Uterus (tissue), 3 donors: ENCODE measurements at regions not wholly inside any gene's neighbourhood (a gene's known extent, or its start where the extent isn't known, plus 50 kb on each side); places are given as distances from the start of the nearest gene placed in this dataset.
"Not testable (repeated sequence)": the region's sequence is repeated elsewhere in the genome, so short reads cannot be mapped to it uniquely, and the experiment has no call there.

Source experiments
- DNase-seq, 2 donors: peaks; one replicate each; pipeline ENCODE4 v3.0.0-alpha.2; 2019 to 2020
- H3K27ac ChIP-seq, 2 donors: fragments of 200-600 bp; sonication (generic); 1 replicate in 1 of 2; 2 replicates in 1 of 2; pipeline ENCODE4 v1.5.1; 2016 to 2018
- H3K27me3 ChIP-seq, 2 donors: fragments of 200-600 bp; sonication (generic); one replicate each; pipeline ENCODE4 v1.5.1; 2018 to 2019; ENCODE audit warnings: control low read depth in 1 of 2
- H3K36me3 ChIP-seq, 2 donors: fragments of 200-600 bp; sonication (generic); one replicate each; pipeline ENCODE4 v1.5.1; 2019; ENCODE audit warnings: control low read depth in 1 of 2
- H3K4me1 ChIP-seq, 2 donors: fragments of 200-600 bp; sonication (generic); one replicate each; pipeline ENCODE4 v1.5.1; 2018 to 2019; ENCODE audit warnings: control low read depth in 1 of 2
- H3K4me3 ChIP-seq, 2 donors: fragments of 200-600 bp; sonication (generic); 1 replicate in 1 of 2; 2 replicates in 1 of 2; pipeline ENCODE4 v1.5.1; 2018 to 2019; ENCODE audit warnings: mild to moderate bottlenecking in 1 of 2
- H3K9me3 ChIP-seq, 2 donors: fragments of 200-600 bp; sonication (generic); one replicate each; pipeline ENCODE4 v1.5.1; 2019; ENCODE audit warnings: control low read depth in 1 of 2
- POLR2A ChIP-seq, 2 donors: fragments of 450-650 bp; IDR thresholded peaks; one replicate each; pipeline ENCODE4 v1.6.1; 2016; ENCODE audit warnings: antibody characterized with exemption in 2 of 2, mild to moderate bottlenecking in 1 of 2, moderate library complexity in 1 of 2
- intact Hi-C: fragments of 100-400 bp; cut with DNase I; formaldehyde crosslinking; loops from one replicate; pipeline ENCODE4 v1.15.1; 2023; ENCODE audit warnings: low total_unique reads
- TF ChIP-seq, protein P1 (sequence below), 4 experiments: fragments of 200-600 bp in 2 of 4; fragments of 450-650 bp in 2 of 4; sonication (generic) in 2 of 4; IDR thresholded peaks; one replicate each; pipeline ENCODE4 v1.5.1; 2016 to 2019; ENCODE audit warnings: antibody characterized with exemption in 4 of 4, mild to moderate bottlenecking in 2 of 4, moderate library complexity in 1 of 4
- donor health status: DM: yes; HTN: yes; CAD: no.

GRCh38 chr21:23574932-23575331 is 2032.3 kb downstream of the MRPL39 start:
- intact Hi-C loops, result no loop called here
- H3K4me3 ChIP-seq, result no peak overlapping the region
- no peaks in the 10 kb centered on the region for H3K9me3 ChIP-seq

GRCh38 chr21:23548924-23549323 is 2058.4 kb downstream of the MRPL39 start:
- H3K36me3 ChIP-seq, DNase-seq, H3K27me3 ChIP-seq, H3K4me1 ChIP-seq, intact Hi-C loops, H3K9me3 ChIP-seq, H3K27ac ChIP-seq, H3K4me3 ChIP-seq: not testable (repeated sequence)

More at GRCh38 chr21:23574932-23575331, 2032.3 kb downstream of the MRPL39 start:
- H3K27me3 ChIP-seq, result no peaks in the 10 kb centered on the region
- no peak for TF ChIP-seq POLR2A (IDR thresholded peaks at IDR 0.05)
- TF ChIP-seq, protein P1, sequence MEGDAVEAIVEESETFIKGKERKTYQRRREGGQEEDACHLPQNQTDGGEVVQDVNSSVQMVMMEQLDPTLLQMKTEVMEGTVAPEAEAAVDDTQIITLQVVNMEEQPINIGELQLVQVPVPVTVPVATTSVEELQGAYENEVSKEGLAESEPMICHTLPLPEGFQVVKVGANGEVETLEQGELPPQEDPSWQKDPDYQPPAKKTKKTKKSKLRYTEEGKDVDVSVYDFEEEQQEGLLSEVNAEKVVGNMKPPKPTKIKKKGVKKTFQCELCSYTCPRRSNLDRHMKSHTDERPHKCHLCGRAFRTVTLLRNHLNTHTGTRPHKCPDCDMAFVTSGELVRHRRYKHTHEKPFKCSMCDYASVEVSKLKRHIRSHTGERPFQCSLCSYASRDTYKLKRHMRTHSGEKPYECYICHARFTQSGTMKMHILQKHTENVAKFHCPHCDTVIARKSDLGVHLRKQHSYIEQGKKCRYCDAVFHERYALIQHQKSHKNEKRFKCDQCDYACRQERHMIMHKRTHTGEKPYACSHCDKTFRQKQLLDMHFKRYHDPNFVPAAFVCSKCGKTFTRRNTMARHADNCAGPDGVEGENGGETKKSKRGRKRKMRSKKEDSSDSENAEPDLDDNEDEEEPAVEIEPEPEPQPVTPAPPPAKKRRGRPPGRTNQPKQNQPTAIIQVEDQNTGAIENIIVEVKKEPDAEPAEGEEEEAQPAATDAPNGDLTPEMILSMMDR (IDR thresholded peaks at IDR 0.05), result no peak
- no peak overlapping the region for H3K27ac ChIP-seq
- no peaks in the 10 kb centered on the region for H3K36me3 ChIP-seq
- no peaks in the 10 kb centered on the region for H3K4me1 ChIP-seq
- DNase-seq, result no peak

DNA sequence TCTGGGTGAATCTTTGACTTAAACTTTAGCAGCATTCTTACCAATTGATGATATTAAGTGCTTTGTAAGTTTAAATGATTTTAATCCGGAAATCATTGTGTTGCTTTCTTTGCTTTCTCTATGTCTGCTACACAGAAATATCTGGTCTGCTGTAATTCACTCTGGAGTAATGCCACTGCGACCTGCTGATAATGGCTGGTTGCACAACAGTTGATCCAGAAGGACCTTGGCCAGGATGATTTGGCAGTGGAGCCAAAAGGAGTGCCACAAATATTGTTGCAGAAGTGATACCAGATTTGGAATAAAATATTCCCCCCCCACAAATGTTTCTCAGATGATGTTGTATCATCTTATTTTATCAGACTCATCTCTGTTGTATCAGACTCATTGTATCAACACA is 2063.9 kb downstream of the MRPL39 start:
- H3K4me1 ChIP-seq, result no peaks in the 10 kb centered on the region
- no peaks in the 10 kb centered on the region for H3K27me3 ChIP-seq
- H3K36me3 ChIP-seq, result no peaks in the 10 kb centered on the region
- H3K9me3 ChIP-seq, result no peaks in the 10 kb centered on the region
- DNase-seq, result no peak
- intact Hi-C loops, result no loop called here
- H3K27ac ChIP-seq, result no peak overlapping the region
- TF ChIP-seq, protein P1 (IDR thresholded peaks at IDR 0.05), result no peak
- no peak for TF ChIP-seq POLR2A (IDR thresholded peaks at IDR 0.05)
- no peak overlapping the region for H3K4me3 ChIP-seq

DNA sequence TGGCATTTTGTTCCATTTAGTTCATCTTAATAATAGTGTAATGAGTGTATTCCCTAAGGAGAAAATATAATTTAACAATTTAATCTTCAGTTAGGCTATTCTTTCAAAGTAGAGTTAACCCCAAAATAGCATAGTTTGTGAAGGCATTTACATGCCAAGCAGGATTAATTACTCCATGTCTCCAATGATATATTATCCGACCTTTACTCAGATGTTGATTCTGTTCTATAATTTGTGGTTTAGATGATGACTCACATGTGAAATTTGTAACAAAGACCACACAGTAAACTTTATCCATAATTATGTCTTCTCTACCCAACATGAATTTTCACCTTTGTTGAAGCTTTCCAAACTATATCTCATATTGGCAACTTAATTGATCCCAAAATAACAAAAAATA is 2065.2 kb downstream of the MRPL39 start:
- no peaks in the 10 kb centered on the region for H3K27me3 ChIP-seq
- H3K4me1 ChIP-seq, result no peaks in the 10 kb centered on the region
- H3K9me3 ChIP-seq, result no peaks in the 10 kb centered on the region
- no peaks in the 10 kb centered on the region for H3K36me3 ChIP-seq
- H3K27ac ChIP-seq, result no peak overlapping the region
- no peak for TF ChIP-seq POLR2A (IDR thresholded peaks at IDR 0.05)
- TF ChIP-seq, protein P1 (IDR thresholded peaks at IDR 0.05), result no peak
- H3K4me3 ChIP-seq, result no peak overlapping the region
- intact Hi-C loops, result no loop called here
- no peak for DNase-seq

- intact Hi-C loops, result no loop called here
- no peaks in the 10 kb centered on the region for H3K9me3 ChIP-seq
- H3K4me1 ChIP-seq, result no peaks in the 10 kb centered on the region
- no peak for TF ChIP-seq POLR2A (IDR thresholded peaks at IDR 0.05)
- TF ChIP-seq, protein P1 (IDR thresholded peaks at IDR 0.05), result no peak
- H3K36me3 ChIP-seq, result no peaks in the 10 kb centered on the region
- no peak for DNase-seq
- H3K4me3 ChIP-seq, result no peak overlapping the region
- H3K27me3 ChIP-seq, result no peaks in the 10 kb centered on the region
- no peak overlapping the region for H3K27ac ChIP-seq
Measured at GRCh38 chr21:23541571-23541970, 2065.7 kb downstream of the MRPL39 start.

- no peak overlapping the region for H3K4me3 ChIP-seq
- no peaks in the 10 kb centered on the region for H3K36me3 ChIP-seq
- H3K27ac ChIP-seq, result no peak overlapping the region
- intact Hi-C loops, result no loop called here
- H3K4me1 ChIP-seq, result no peaks in the 10 kb centered on the region
- no peaks in the 10 kb centered on the region for H3K27me3 ChIP-seq
- TF ChIP-seq, protein P1 (IDR thresholded peaks at IDR 0.05), result no peak
- TF ChIP-seq POLR2A (IDR thresholded peaks at IDR 0.05), result no peak
- DNase-seq, result no peak
- H3K9me3 ChIP-seq, result no peaks in the 10 kb centered on the region
Measured at GRCh38 chr21:23534850-23535249, 2072.4 kb downstream of the MRPL39 start.
